ENCODE measurements at regions not wholly inside any gene's neighbourhood (a gene's known extent, or its start where the extent isn't known, plus 50 kb on each side); places are given as distances from the start of the nearest gene placed in this dataset.

GRCh38 chr3:154779571-154779970, 300.5 kb upstream of the MME start:
- TF ChIP-seq CTCF (IDR thresholded peaks at IDR 0.05) (no peak), POLR2A (IDR thresholded peaks at IDR 0.05) (no peak)
